GM19455 (cell line): ENCODE measurements at regions not wholly inside any gene's neighbourhood (a gene's known extent, or its start where the extent isn't known, plus 50 kb on each side); places are given as distances from the start of the nearest gene placed in this dataset.
A peak's percentile ranks its signal among the peaks of the same experiment; 100 is the strongest.

ENCODE experiments used
- ATAC-seq: cut with Tn5 transposase; IDR thresholded peaks from one replicate; pipeline ENCODE4 v1.9.1; 2021; ENCODE audit not compliant: unreplicated experiment

DNA sequence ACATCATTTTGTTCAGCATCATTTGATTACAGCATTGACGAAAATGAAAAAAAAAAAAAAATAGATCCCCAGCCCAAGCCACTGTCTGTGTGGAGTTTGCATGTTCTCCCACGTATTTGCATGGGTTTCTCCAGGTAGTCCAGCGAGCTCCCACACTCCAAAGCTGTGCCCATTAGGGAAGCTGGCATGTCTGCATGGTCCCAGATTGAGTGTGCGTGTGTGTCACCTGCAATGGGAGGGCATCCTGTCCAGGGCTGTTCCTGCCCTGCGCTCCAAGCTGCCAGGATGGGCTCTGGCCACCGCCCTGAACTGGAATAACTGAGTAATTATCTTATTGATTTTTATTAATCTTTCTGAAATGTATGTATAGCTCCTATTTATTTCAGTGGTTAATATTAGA lies 88.6 kb downstream of the KLF12 start:
- ATAC-seq: no peak

DNA sequence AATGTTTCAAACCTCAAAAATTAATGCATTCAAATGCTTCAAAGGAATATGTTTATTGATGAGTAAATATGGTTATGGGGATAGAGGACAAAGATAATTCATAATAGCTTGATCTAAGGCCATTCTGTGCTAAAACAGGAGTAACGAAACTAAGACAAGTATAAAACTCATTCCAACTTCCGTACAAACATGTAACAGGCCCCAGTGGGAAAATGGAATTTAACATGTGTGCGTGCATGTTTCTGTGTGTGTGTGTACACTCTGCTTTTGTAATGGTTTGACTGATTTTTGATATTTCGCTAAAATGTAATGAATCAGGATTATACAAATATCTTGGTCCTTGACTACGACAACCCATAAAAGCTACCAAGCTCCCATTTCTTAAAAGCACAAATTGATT lies 91.0 kb downstream of the KLF12 start:
- ATAC-seq: no peak

DNA sequence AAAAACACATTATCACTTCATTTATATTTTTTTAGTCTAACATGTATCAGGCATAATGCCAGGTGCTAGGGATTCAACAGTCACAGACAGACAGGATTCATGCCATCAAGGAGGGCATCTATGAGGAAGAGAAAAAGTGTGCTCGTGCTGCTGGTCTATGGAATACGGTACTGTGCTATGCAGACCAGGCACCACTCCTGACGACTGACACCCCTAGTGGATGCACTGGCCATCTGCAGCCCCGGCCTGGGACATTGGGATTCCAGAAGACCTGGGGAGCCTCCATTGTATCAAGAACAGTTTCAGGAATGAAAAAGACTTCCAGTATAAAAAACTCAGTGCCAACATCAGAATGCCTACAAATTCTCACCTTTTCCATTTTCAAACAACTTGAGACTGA lies 94.0 kb downstream of the KLF12 start:
- ATAC-seq: peak; percentile 94

DNA sequence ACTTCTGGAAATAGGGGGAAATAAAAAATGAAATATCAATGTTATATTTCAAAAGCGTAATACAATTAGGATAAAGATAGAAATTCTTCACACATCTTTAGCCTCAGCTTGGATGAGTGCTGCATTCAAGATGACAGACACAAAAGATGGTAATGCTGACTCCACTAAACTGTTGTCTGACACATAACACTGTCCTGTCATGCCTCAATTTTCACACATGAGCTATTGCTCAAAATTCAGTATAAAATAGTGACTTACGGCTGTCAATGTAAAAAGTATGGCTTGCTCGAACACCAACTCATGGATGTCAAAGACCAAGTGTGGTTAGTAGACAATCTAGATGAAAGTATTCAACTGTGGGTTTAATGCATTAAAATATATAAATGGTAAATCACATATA lies 94.5 kb downstream of the KLF12 start:
- ATAC-seq: no peak

DNA sequence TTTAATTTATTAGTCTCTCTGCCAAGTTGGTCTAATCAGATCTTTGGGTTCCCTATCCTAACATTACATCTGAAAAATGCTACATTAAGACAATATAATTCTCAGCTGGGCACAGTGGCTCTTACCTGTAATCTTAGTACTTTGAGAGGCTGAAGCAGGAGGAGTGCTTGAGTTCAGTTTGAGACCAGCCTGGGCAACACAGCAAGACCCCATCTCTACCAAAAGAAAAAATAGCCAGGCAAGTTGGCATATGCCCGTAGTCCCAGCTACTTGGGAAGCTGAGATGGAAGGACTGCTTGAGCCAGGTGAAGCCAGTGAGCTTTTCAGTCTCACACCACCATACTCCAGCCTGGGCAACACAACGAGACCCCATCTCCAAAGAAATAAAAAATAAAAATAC lies 95.0 kb downstream of the KLF12 start:
- ATAC-seq: no peak

DNA sequence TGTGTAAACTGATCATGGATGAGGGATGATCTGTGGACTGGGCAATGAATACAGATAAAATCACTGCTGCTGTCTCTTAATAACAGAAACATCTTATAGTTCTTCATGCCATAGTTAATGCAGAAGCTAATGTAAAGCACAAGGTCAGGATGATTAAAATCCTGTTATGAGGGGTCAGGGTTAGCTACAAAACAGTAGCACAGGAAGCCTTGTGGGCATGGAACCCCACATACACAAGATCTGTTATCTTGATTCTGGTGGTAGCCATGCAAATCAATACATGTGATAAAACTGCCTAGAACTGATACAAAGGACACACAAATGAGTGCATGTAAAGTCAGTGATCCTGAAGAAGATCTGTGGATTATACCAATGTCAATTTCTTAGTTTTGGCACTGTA lies 96.4 kb downstream of the KLF12 start:
- no peak for ATAC-seq

DNA sequence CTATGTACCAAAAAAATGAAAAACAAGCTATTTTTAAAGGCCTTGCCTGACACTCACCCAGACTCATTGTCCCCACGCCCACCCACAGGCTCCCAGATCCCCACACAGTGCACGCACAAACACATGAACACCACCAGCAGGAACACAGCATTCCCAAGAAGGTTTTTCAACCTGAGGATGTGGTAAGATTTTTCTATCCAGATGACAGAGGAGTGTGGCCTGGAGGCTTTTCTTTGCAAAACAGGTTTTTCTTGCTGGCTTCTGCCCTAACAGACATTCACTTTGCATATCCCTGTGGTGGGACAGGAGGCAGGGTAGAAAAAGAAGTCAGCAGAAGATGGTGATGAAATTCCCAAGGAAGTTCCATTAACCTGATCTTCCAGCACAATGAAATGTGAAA lies 97.8 kb downstream of the KLF12 start:
- ATAC-seq: no peak

DNA sequence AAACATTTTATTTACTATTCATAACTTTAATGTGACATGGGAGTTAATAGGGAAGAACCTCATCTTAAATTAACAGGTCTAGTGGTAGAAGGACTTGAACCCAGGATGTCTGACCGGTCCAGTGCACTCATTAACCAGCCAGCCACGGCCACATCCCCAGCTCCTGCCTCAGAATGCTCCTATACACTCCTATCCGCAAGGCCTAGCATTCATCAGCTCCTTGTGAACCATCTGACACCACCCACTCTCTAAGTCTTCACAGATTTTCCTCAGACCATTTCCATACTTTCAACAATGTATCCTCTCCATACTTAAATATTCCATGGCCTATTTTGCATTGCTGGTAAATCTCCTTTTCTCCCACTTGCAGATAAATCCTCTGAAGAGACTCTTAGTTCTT lies 98.3 kb downstream of the KLF12 start:
- ATAC-seq: no peak

DNA sequence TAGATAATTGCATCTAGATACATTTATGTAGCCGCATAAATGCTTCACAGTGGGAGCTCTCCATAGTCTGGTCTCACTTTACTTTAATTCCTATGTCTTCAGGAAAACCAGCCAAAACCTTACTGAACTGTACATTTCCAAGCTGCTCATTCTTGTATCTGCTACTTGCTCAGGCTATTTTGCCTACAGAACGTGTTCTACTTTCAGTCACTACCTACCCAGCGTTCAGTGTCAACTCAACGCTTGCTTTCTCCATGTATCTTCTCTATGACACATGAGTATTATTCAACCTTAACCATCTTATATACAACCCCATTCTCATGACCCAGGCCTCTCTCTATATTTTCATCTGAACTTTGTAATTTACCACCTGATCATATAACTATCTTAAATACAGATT lies 101.9 kb downstream of the KLF12 start:
- no peak for ATAC-seq

DNA sequence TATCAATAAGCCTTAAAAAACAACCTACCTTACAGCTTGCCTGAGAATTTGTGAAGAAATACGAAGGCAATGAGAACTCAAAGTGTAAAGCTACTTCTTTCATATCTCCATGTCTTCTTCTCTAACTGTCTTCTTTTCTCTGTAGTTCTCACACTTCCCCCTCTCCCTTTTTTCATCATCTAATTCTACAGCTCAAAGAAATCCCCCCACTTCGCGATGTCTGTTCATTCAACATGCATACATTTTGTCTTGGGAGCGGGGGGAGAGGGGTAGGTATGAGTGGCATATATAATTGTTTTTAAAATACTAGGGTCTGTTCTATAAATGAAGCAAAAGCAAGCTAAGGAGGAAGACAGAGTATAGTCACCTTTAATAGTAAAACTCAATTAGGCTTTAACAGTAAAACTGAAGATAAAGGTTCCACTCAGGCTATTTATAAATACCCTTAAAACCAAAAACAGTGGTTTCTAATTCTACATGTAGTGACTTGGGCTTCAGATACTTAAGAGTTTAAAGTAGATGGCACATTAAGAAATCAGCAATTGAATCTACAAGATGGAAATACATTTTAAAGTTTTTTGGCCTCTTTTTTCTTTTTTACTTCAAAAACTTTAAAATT lies 106.9 kb downstream of the KLF12 start:
- peak; percentile 41 for ATAC-seq

DNA sequence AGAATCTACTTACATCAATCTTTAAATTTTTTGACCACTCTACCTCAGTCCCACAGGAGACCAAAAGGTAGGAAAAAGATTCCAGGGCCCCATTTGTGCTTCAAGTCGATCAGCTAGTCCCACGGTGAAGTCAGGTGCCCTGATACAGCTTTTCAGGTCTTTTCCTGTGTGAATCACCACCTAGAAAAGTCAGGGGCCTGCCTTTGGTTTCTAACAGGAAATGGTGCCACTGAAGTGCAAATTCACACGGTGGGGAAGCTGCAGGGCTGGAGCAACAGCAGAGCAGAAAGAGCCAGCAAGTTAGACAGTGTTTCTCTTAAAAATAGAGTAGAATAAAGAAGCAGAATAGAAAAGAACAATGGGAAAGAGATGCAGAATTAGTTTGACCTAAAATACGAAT lies 107.5 kb downstream of the KLF12 start:
- peak; percentile 95 for ATAC-seq

DNA sequence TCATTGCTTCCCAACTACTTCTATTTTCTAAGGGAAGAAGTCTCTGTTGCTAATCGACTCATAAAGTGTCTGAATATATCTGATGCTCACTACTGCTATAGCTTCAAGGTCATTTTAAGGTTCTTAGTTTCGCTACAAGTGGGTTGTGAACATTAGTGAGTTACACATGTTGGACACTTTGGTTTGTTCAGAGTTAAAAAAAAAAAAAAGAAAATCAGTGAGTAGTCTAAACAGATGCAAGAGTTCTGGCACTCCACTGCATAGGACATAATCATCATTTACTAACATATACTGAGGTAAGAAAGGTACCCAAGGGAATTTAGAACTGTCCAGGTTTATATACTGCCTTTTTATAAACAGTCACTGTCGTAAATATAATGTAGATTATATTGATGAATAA lies 108.8 kb downstream of the KLF12 start:
- no peak for ATAC-seq

DNA sequence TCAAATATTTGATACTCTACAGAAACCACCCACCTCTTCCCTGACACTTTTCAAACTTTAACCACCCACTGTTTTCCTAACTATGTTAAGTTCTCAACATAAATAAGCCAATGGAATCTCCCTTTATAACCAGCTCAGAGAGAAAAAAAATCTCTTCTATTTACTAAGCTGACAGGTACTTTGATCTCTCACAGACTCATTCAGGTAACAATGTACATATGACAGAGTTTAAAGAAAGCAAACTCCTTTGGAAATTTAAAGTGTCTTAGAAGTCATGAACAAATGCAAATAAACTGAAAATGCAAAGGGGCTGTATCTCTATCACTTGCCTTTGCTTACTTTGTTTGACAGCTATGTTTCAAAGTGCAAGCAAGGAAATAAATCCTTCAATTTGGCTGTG lies 109.3 kb downstream of the KLF12 start:
- ATAC-seq: no peak

DNA sequence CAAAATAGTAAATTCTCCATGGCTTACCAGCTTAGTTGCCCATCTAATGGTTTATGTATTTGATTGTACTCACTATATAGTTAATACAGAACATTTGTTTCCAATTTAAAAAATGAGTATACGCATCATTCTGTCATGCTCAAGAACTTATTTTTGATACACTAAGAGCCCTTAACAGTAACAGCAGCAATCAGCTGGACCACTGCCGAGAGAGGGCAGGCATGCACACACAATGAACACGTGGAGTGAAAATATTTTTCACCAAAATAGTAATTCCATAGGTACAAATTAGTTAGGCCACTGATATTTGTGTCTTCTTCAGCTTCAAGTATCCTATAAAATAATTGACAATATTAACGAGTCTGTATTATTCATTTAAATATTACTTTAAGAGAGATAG lies 109.9 kb downstream of the KLF12 start:
- no peak for ATAC-seq

DNA sequence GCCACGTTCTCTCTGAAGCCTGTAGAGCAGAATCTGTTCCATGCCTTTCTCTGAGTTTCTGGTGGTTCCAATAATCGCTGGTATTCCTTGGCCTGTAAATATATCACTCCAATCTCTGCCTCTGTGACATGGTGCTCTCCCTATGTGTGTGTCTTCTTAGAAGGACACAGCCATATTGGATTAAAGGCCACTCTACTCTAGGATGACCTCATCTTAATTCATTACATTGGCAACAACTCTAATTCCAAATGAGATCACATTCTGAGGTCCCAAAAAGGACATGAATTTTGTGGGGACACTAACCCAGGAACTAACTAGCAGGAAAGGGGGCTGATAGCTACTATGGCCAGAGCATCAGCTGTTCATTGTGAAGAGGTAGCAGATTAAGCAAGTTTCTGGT lies 110.7 kb downstream of the KLF12 start:
- no peak for ATAC-seq

DNA sequence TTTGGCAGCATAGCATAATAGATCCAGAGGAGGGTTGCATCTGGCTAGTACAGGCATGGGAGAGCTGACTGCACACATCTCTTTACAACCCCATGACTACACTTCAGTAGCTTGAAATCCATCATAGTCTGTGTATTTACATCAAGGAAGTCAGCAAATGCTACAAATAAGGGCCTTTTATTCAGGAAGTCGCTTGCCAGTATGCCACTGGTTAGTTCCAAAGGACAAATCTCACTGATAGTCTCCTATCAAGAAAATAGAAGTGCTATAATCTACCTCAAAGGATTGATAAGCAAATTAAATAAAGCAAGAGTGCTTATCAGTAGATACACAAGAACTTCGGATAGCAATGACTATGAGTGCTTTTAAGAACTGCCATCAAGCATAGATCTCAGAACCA lies 112.7 kb downstream of the KLF12 start:
- no peak for ATAC-seq

DNA sequence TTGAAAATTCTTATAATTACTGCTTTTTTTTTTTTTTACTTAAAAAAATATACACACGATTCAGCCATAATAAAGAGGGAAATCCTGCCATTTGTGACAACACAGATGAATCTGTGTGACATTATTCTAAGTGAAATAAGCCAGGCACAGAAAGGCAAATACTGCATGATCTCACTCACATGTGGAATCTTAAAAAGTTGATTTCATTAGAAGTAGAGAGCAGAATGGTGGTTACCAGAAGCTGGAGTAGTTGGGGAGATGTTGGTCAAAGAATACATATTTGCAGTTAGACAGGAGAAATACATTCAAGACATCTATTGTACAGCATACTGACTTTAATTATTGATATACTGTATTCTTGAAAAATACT lies 116.2 kb downstream of the KLF12 start:
- no peak for ATAC-seq

DNA sequence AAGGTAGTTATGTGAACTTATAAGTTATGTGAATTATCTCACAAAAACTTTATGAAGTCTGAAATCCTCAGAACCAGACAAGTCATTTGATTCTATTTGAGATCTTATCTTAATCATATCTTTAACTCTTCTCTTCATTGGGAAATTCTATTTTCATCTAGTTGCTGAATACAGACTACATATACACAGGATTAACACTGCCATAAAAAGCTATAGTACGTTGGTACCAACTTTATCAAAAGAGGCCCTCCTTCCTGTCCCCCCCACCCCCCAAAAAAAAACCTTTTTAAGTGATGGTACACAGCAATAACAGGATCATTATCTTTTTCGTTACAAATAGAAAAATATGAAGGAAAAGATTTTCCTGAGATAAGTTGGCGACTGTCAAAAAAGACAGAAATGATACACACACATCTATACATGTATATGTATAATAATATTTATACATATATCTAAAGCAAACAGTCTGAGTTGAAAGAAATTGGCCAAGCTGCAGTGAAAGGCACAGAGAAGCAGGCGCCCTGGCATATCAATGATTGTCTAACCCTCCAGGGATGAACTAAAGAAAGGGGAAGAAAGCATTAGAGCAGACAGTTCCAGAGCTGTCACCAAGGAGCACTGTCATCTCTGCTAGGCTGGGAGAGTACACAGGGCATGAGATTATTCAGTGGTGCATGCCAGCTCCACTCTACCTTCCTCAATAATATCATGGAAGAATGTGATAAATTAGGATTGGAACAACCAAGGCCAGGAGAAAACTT lies 116.7 kb downstream of the KLF12 start:
- no peak for ATAC-seq

DNA sequence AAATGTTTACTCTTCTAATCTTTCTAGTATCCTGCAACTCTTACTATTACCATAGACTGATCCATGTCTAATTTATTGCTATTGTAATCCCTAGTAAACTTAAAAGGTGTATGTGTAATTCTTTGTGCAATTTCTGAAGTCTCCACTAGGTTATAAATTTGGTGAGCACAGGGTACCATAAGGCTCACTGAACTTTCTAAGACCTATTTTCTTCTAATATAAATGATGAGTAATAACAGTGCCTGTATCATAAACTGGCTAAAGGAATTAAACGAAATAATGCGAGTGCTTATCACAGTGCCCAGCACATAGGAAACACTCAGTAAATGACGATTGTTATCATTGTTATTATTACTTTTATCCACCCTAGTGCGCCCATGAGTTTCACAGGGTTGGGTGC lies 119.1 kb downstream of the KLF12 start:
- no peak for ATAC-seq

DNA sequence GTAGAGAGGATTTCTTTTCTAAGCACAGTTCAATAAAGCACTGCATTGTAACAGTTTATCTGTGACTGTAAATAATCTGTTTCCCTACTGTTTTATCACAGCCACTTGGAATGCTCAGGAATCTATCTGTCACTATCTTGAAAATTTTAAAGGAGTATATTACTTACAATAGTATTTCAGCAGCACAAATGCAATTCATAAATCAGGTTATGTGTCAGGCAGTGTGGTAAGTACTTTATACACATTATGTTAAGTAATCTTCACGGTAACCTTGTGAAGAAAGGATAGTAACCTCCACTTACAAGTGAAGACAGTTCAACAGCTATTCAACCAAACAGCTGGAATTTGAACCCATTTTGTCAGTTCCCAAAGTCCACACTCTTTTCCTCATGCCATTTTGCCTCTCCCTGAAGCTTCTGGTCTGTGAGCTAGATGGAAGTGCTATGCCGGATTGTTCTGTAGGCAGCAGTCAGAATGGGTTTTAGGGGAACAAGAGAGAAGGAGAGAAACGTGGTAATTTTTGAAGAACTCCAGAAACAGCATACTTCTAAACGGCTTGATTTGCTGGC lies 125.0 kb downstream of the KLF12 start:
- no peak for ATAC-seq

DNA sequence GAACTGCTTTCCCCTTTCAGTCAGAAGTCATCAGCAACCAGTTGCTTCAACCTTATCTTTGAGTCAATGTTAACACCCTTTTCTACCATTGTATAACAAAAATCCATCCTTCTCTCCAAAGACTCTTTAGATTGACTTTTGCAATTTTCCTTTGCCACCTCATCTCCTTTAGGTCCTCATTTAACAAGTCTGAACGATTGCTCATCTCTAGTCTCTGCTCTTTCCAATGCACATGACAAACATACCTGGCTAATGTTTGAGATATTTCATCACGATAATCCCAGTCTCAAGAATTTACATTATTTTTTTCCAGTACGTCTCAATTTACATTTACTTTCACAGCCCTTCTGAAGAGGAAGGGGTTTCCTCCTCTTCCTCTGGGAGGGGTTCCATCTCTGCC lies 127.5 kb downstream of the KLF12 start:
- ATAC-seq: no peak

DNA sequence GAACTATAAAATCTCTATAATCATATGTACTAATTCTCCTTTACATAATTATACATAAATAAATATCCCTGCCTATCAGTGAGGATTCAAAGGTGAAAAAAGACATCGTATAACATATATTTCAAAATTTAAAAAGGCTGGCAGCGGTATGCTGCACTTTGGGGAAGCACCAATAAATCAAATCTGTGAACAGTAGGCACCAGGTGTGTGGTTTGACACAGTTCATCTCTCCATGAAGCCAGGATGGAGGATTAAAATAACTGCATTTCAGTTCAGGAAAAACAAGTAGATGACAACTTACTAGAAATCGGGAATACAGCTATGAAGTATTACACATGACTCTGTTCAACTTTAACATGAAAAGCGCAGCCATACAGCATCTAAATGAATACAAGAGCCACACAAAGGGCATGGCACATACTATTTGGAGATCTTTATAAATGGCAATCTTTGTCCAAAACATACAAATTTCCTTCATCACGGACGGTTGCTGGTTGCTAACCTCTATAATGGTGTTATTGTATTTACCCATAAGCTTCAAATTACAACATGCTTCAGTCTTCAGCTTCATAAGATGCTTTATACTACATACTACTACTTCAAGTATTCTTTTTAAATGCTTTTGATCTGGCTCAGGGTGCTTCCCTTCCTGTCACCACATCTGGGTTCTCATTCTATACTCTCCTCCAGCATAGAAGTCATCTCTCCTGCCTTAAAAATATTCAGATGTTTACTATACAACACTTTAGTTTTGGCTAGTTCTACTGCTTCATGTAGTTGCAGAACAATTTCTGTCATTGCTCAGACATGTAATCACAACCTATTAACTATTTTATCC lies 128.7 kb downstream of the KLF12 start:
- no peak for ATAC-seq
